KMS-11 (cell line): ENCODE measurements at regions not wholly inside any gene's neighbourhood (a gene's known extent, or its start where the extent isn't known, plus 50 kb on each side); places are given as distances from the start of the nearest gene placed in this dataset.
"Not testable (repeated sequence)": the region's sequence is repeated elsewhere in the genome, so short reads cannot be mapped to it uniquely, and the experiment has no call there.

ENCODE experiments used
- H2AFZ ChIP-seq: fragments of 200-600 bp; sonication (generic); 2 replicates; pipeline ENCODE4 v1.6.1; 2016; ENCODE audit warnings: antibody characterized with exemption, mixed run types, low read depth
- H3K27ac ChIP-seq: fragments of 200-600 bp; sonication (generic); 2 replicates; pipeline ENCODE4 v1.6.1; 2016; ENCODE audit warnings: mild to moderate bottlenecking, mixed run types
- H3K27me3 ChIP-seq: fragments of 200-600 bp; sonication (generic); 2 replicates; pipeline ENCODE4 v1.6.1; 2017; ENCODE audit warnings: mild to moderate bottlenecking, low read depth, mixed run types, moderate library complexity; ENCODE audit not compliant: insufficient read depth
- H3K36me3 ChIP-seq: fragments of 200-600 bp; sonication (generic); 2 replicates; pipeline ENCODE4 v1.6.1; 2017; ENCODE audit warnings: mild to moderate bottlenecking, mixed run types; ENCODE audit not compliant: insufficient read depth
- H3K4me1 ChIP-seq: fragments of 200-600 bp; sonication (generic); 2 replicates; pipeline ENCODE4 v1.6.1; 2016; ENCODE audit warnings: mild to moderate bottlenecking, low read depth, mixed run types; ENCODE audit not compliant: poor library complexity, severe bottlenecking
- H3K4me2 ChIP-seq: fragments of 200-600 bp; sonication (generic); 2 replicates; pipeline ENCODE4 v1.7.0; 2016; ENCODE audit warnings: mild to moderate bottlenecking, mixed run types
- H3K4me3 ChIP-seq: fragments of 200-600 bp; sonication (generic); IDR thresholded peaks from 2 replicates; pipeline ENCODE4 v1.6.1; 2017; ENCODE audit warnings: low read depth, low read length, mixed read lengths; ENCODE audit not compliant: insufficient read depth
- H3K79me2 ChIP-seq: fragments of 200-600 bp; sonication (generic); 2 replicates; pipeline ENCODE4 v1.6.1; 2016; ENCODE audit warnings: low read depth, mixed run types; ENCODE audit not compliant: insufficient read depth
- H3K9ac ChIP-seq: fragments of 200-600 bp; sonication (generic); 2 replicates; pipeline ENCODE4 v1.6.1; 2016; ENCODE audit warnings: mild to moderate bottlenecking, mixed run types
- H4K20me1 ChIP-seq: fragments of 200-600 bp; sonication (generic); 2 replicates; pipeline ENCODE4 v1.6.1; 2016; ENCODE audit warnings: mild to moderate bottlenecking, mixed run types; ENCODE audit not compliant: insufficient read depth
- TF ChIP-seq, protein P1 (sequence below): fragments of 200-600 bp; sonication (generic); conservative IDR thresholded peaks from 2 replicates; pipeline ENCODE4 v1.6.1; 2017; ENCODE audit warnings: low read depth, mild to moderate bottlenecking, antibody characterized with exemption, low read length, moderate library complexity, mixed read lengths

DNA sequence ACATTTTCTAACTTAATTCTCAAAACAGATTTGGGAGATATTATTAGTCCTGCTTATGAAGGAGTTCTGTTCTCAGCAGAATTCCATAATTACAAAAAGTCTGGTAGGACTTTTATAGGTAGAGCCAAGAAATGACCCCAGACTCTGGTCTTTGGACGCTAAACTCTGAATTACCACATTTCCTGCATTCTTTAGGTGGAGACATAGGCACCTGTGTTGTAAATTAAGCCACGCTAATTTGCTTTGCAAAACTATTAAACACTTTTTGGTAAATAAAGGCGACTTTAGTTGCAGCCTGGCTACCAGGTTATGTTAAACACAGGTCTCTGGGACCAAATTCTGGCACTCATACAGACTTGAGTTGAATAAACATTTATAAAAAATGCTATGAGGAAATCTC, 77.7 kb downstream of the C9orf152 start:
- Histone ChIP-seq H2AFZ (no peak overlapping the region), H3K4me3 (no peak overlapping the region), H3K4me1 (peaks cover 34% of the 10 kb centered on the region), H3K79me2 (peaks cover 96% of the 10 kb centered on the region), H3K36me3 (no peaks in the 10 kb centered on the region), H3K9ac (no peak overlapping the region), H3K27ac (no peak overlapping the region), H3K4me2 (no peak overlapping the region), H3K27me3 (no peaks in the 10 kb centered on the region), H4K20me1 (0 out of 2 replicates have a peak, but pooled peaks cover 5% of the 10 kb centered on the region)
- TF ChIP-seq, protein P1, sequence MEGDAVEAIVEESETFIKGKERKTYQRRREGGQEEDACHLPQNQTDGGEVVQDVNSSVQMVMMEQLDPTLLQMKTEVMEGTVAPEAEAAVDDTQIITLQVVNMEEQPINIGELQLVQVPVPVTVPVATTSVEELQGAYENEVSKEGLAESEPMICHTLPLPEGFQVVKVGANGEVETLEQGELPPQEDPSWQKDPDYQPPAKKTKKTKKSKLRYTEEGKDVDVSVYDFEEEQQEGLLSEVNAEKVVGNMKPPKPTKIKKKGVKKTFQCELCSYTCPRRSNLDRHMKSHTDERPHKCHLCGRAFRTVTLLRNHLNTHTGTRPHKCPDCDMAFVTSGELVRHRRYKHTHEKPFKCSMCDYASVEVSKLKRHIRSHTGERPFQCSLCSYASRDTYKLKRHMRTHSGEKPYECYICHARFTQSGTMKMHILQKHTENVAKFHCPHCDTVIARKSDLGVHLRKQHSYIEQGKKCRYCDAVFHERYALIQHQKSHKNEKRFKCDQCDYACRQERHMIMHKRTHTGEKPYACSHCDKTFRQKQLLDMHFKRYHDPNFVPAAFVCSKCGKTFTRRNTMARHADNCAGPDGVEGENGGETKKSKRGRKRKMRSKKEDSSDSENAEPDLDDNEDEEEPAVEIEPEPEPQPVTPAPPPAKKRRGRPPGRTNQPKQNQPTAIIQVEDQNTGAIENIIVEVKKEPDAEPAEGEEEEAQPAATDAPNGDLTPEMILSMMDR: no peak

DNA sequence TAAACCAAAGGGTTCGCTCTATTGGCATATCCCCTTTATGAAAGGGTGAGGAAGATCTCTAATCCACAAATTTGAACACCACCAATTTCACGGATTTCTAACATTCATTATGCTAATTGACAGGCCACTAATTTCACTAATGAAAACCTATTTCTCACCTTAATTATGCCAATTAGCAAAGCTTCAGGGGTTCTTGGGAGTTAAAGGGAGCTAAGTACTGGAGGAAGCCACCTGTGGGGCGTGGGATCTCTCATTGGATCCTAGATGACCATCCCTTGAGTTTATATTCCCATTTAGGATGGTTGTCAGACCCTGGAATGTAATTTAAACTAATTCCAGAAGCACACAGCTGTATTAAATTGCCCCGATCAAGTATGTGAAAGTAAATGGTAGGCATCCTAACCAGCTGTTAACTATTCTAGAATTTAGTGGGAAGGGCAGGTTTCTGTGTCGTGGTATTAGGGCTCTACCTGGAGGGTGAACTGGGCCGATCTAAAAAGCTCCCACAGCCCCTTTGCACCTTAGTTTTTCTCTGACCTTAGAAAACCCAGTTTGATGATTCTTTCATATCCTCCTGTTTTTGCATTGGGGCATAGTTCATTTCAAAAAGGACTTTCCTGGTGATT, 77.1 kb downstream of the C9orf152 start:
- H3K4me3 ChIP-seq: no peak overlapping the region
- TF ChIP-seq, protein P1: no peak
- no peak overlapping the region for H3K9ac ChIP-seq
- no peaks in the 10 kb centered on the region for H3K36me3 ChIP-seq
- H4K20me1 ChIP-seq: 0 out of 2 replicates have a peak, but pooled peaks cover 5% of the 10 kb centered on the region
- H3K4me2 ChIP-seq: no peak overlapping the region
- peaks cover 27% of the 10 kb centered on the region for H3K4me1 ChIP-seq
- H2AFZ ChIP-seq: no peak overlapping the region
- H3K79me2 ChIP-seq: peaks cover 89% of the 10 kb centered on the region
- no peak overlapping the region for H3K27ac ChIP-seq
- H3K27me3 ChIP-seq: no peaks in the 10 kb centered on the region

DNA sequence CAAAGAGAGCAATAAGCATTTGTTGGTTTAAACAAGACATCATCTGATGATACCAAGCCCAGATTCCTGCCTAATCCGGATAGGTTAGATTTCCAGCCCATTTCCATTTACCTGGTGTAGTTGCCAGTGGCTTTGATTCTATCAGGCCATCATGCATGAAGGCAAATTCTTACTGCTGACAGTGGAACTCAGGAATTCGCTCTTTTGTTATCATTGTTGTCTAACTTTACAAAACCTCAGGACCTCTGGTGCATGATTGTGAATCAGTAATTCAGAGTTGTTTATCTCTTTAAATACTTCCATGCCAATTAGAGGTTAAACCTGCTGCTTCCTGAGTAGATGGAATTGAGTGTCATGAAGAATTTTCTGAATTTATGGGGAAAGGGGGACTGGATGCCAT, 76.5 kb downstream of the C9orf152 start:
- TF ChIP-seq, protein P1: no peak
- no peak overlapping the region for H2AFZ ChIP-seq
- H3K36me3 ChIP-seq: no peaks in the 10 kb centered on the region
- H3K9ac ChIP-seq: no peak overlapping the region
- peaks cover 22% of the 10 kb centered on the region for H3K4me1 ChIP-seq
- H3K4me3 ChIP-seq: no peak overlapping the region
- H4K20me1 ChIP-seq: 0 out of 2 replicates have a peak, but pooled peaks cover 5% of the 10 kb centered on the region
- H3K79me2 ChIP-seq: peaks cover 83% of the 10 kb centered on the region
- no peak overlapping the region for H3K4me2 ChIP-seq
- no peaks in the 10 kb centered on the region for H3K27me3 ChIP-seq
- H3K27ac ChIP-seq: no peak overlapping the region

DNA sequence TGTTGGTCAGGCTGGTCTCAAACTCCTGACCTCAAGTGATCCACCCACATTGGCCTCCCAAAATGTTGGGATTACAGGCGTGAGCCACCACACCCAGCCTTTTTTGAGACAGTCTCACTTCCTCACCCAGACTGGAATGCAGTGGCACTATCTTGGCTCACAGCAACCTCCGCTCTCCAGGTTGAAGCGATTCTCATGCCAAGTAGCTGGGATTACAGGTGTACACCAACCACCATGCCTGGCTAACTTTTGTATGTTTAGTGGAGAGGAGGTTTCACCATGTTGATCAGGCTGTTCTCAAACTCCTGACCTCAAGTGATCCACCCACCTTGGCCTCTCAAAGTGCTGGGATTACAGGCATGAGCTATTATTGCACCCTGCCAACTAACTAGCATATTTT, 75.4 kb downstream of the C9orf152 start:
- H4K20me1 ChIP-seq, H3K4me2 ChIP-seq, H3K4me3 ChIP-seq, H2AFZ ChIP-seq, H3K27ac ChIP-seq, H3K36me3 ChIP-seq, H3K27me3 ChIP-seq, H3K9ac ChIP-seq: not testable (repeated sequence)
- Histone ChIP-seq H3K79me2 (peaks cover 77% of the 10 kb centered on the region), H3K4me1 (peaks cover 20% of the 10 kb centered on the region)

DNA sequence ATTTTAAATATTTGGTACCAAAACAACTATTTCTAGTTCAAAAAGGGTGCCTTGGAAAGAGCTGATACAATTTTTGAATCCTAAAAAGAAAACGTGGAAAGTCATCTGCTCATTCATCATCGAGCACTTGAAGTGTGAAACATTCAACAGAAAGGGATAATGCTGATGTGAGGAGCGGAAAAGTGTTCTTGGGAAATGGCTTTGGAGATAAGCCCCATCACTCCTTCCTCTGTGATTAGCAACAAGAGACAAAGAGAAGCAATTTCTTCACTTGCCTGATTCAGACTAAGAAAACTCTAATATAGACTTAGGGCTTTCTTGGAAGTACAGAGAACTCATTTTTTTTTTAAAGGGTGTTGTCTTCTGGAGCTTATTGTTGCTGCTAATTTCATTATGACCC, 74.9 kb downstream of the C9orf152 start:
- no peak overlapping the region for H3K4me2 ChIP-seq
- H4K20me1 ChIP-seq: 0 out of 2 replicates have a peak, but pooled peaks cover 4% of the 10 kb centered on the region
- no peak overlapping the region for H3K27ac ChIP-seq
- TF ChIP-seq, protein P1: no peak
- peaks cover 20% of the 10 kb centered on the region for H3K4me1 ChIP-seq
- H3K4me3 ChIP-seq: no peak overlapping the region
- no peak overlapping the region for H2AFZ ChIP-seq
- peaks cover 77% of the 10 kb centered on the region for H3K79me2 ChIP-seq
- no peaks in the 10 kb centered on the region for H3K36me3 ChIP-seq
- no peak overlapping the region for H3K9ac ChIP-seq
- no peaks in the 10 kb centered on the region for H3K27me3 ChIP-seq
